ENCODE measurements at regions not wholly inside any gene's neighbourhood (a gene's known extent, or its start where the extent isn't known, plus 50 kb on each side); places are given as distances from the start of the nearest gene placed in this dataset.

DNA sequence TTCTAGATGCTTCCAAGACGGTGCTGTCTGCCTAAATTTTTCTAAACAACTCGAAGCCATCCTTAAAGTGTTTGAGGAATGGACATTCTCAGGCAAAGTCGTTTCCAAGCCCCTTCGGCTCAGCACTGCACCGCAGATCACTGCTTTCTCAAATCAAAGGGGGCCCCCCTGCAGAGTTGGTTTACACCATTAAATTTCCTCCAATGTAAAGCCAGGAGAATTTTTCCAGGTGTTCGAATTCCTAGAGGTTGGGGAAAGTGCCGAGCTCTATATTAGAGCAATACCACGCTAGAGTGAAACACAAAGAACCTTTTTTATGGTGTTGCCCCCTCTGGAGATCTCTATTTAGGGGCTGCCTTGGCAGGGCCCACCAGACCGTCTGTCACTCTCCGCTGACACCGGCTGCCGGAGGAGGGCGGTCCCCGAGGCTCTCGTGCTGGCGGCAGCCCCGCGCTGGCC, 277.9 kb upstream of the NR2F2 start:
- TF ChIP-seq CTCF (IDR thresholded peaks at IDR 0.05) (no peak), ZFX (IDR thresholded peaks at IDR 0.05; ENCODE audit: borderline replicate concordance) (no peak)

Data from 22Rv1 (cell line).